SK-N-SH (cell line): ENCODE measurements at regions not wholly inside any gene's neighbourhood (a gene's known extent, or its start where the extent isn't known, plus 50 kb on each side); places are given as distances from the start of the nearest gene placed in this dataset.

ENCODE experiments used
- EP300 ChIP-seq, 2 experiments: IDR thresholded peaks; 2 replicates each; pipeline versions ENCODE4 v1.4.0 to v1.6.1; 2012; ENCODE audit warnings: borderline replicate concordance in 1 of 2, low read depth in 1 of 2, low read length in 1 of 2
- RFX5 ChIP-seq: IDR thresholded peaks from 2 replicates; pipeline ENCODE4 v1.6.1; 2012; ENCODE audit warnings: mild to moderate bottlenecking, improper control_type of control experiment, low read length
- TF ChIP-seq, protein P1 (sequence below): fragments of 200-600 bp; sonication (generic); IDR thresholded peaks from 2 replicates; pipeline ENCODE4 v1.6.1; 2017; ENCODE audit warnings: antibody characterized with exemption, mild to moderate bottlenecking, moderate library complexity

DNA sequence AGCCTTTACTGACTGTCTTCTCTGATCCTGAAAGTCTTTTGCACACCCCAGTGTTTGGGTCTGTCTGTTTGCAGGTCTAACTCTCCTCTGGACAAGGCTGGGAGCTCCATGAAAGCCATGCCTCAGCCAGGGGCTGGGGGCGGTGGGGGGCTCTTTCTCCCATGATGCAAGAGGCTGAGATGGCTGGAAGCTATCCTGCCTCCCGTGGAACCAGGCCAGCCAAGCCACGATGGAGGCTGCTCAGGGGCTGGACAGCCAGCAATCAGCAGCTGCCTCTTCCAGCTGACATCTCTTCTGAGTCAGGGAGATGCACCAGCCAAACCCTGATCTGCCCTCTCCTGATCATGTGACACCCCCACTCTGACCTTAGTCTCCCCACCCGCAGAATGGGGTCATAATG lies 154.0 kb downstream of the BARX1 start:
- TF ChIP-seq, protein P1, sequence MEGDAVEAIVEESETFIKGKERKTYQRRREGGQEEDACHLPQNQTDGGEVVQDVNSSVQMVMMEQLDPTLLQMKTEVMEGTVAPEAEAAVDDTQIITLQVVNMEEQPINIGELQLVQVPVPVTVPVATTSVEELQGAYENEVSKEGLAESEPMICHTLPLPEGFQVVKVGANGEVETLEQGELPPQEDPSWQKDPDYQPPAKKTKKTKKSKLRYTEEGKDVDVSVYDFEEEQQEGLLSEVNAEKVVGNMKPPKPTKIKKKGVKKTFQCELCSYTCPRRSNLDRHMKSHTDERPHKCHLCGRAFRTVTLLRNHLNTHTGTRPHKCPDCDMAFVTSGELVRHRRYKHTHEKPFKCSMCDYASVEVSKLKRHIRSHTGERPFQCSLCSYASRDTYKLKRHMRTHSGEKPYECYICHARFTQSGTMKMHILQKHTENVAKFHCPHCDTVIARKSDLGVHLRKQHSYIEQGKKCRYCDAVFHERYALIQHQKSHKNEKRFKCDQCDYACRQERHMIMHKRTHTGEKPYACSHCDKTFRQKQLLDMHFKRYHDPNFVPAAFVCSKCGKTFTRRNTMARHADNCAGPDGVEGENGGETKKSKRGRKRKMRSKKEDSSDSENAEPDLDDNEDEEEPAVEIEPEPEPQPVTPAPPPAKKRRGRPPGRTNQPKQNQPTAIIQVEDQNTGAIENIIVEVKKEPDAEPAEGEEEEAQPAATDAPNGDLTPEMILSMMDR = no peak
- no peak for TF ChIP-seq RFX5
- TF ChIP-seq EP300 (IDR thresholded peaks at IDR 0.05; ENCODE audit: borderline replicate concordance in 1 of 2, low read depth in 1 of 2, low read length in 1 of 2) = no peak
